SIG-M5 (cell line): ENCODE measurements at regions not wholly inside any gene's neighbourhood (a gene's known extent, or its start where the extent isn't known, plus 50 kb on each side); places are given as distances from the start of the nearest gene placed in this dataset.

ENCODE experiments used
- DNase-seq: peaks from one replicate; lab custom pipeline; 2025; lab: John Stamatoyannopoulos, UW

- DNase-seq = no peak
Measured at GRCh38 chr1:87224201-87224600, 104.5 kb upstream of the LMO4 start.

DNA sequence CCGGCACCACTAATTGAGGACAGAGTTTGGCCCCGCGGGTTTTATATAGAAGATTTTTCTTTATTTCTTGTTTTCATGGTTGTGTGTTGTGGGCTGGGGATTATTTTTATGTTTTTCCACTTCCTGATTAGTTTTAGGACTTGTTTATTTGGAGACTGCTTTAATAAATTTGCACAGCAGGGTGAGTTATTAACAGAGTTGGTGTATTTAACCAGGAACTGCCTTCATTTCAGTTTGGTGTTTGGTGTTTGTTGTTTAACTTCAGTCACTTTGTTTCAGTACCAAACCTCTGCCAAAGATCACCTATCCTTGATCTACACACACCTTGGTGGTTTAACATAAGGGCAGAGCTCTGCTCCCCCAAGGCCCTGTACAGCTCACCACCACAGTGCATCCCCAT is 103.5 kb upstream of the LMO4 start:
- no peak for DNase-seq

- DNase-seq = no peak
Measured at GRCh38 chr1:87226341-87226760, 102.3 kb upstream of the LMO4 start.

GRCh38 chr1:87227651-87228050 is 101.0 kb upstream of the LMO4 start:
- no peak for DNase-seq

DNA sequence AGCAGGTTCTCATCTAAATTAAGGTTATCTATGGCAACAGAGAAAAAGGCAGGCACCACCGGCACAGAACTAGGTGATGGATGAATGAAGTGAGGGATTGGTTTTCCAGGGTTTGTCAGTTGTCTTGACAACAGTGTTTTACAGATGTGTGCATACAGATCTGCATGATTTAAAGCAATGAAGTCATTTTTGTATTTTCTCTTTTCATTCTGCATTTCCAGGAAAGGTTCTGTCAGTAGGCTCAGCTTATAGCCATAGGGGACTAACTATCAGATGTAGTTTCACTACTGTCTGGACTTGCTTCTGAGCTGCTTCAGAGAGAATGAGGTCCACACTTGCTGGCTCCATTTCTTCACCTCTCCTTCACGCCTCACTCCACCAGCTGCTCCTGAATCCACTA is 98.2 kb upstream of the LMO4 start:
- no peak for DNase-seq

DNA sequence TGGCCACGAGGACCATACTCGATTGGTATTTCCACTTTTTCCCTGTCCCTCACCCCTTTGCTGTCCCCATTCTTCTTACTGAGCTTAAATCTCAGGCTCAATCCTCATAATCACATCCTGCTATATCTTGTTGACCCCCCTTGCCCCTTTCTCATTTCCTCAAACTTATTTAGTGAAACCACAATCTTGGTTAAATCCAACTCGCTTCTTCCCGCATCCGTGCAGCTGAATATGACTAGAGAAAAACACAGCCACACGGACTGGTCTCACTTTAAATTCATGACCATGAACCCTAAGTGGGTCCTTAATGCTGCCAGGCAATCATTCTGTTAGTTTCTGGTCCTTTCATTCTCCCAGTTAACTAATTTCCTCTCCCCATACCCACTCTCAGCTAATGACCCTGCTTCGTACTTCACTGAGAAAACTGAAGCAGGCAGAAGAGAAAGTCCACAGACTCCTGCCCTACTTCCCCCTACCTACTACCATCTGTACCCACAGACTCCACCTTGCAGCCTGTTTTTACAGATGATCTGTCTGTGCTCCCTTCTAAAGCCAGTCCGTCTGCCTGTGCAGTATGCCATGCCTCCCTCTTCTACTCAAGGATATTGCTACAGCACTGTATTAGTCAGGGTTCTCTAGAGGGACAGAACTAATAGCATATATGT is 96.8 kb upstream of the LMO4 start:
- no peak for DNase-seq

DNA sequence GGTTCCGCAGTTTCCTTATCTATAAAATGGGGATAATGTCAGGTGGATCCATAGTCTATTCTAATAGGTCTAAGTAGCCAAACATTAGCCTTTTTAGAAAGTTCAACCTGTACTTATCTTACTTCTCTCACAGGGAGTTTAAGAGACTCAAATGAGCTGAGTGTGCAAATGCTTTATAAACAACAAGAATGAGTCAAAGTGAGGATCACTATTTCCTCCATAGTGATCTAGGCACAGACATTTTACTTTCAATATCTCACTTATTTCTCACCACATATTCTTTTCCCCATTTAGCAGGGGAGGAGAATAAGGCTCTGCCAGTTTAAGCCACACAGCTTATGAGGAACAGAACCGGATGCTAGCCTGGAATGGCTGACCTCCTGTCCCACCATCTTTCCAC is 92.1 kb upstream of the LMO4 start:
- DNase-seq = no peak

DNA sequence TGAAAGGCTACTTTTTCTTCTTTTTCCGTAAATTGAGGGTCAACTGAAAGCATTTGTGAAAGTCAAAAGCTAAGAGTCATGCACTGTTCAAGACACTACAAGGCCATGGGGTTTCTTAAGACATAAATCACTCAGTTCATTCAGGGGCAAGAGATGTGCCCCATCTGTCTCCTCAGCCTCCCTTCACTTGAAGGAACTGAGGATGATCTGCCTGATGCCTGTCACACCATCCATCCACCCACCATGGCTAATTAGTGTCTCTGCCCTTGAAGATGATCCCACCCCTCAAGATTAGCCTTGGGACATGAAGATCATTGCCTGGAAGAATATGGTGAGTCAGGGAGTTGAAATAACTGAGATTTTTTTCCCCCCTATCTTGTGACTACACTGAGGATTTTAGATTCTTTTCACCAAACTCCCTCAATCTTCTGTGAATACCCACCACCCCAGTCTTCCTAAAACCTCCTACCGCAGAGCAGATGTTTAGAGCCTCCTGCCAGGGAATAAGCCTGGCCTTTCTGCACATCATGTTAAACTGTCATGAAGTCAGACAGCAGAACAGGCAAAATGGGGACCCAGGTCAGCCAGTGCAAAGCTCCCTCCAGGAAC is 88.6 kb upstream of the LMO4 start:
- no peak for DNase-seq

GRCh38 chr1:87240661-87241285 is 87.9 kb upstream of the LMO4 start:
- DNase-seq = no peak

GRCh38 chr1:87242445-87243185 is 86.1 kb upstream of the LMO4 start:
- DNase-seq = no peak

DNA sequence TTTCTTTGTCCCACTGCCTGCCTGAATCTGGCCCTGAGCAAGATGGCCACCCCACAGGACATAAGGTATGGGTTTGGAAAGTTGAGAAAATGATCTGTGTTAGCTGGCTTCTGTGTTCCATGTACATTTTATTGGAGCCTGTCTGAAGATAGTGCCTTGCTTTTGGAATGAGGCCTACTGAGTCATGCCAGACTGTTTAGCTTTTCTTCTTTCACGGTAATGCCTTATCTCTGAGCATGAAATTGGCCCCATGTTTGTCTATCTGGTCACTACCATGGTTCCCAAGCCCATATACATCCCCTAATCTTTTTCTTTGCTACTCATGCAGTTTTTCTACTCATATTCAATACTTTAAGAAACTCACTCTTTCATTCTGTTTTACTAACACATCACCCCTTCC is 85.1 kb upstream of the LMO4 start:
- no peak for DNase-seq

GRCh38 chr1:87246436-87246835 is 82.2 kb upstream of the LMO4 start:
- no peak for DNase-seq

DNA sequence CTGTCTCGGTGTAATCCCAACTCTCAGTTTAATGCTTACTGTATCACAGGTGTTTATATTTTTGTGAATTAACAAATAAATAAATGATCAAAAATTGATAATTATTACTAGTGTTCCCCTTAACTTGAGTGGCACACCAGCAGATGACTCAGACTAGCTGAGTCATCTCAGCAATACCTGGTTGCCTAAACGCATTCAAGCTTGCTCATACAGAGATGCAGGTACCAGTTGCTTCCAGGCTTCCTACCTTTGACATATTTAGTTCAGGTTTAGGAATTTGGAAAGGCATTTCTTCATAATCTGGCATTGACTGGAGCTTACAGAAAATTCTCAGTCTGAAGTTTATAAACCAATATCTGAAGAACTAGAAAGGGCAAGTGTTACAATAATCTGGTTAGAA is 78.9 kb upstream of the LMO4 start:
- no peak for DNase-seq

DNA sequence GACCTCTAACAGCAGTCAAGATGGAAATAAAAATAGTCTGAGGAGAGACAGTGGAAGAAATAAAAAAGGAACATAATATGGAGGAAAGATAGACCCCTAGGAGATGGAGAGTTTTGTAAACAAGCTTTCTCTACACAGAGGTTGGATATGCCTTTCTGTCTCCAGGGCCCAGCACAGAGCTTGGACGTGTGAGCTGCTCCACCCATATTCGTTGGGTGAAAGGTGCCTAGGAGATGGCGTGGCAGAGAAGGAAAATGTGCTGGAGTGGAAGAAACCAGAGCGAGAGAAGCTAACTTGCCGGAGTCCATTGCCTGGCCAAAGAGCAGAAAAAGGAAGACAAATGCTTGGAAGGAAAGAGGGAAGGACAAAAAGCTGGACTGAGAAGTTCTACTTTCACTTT is 78.3 kb upstream of the LMO4 start:
- DNase-seq = no peak

- DNase-seq = no peak
Measured at GRCh38 chr1:87252406-87252805, 76.3 kb upstream of the LMO4 start.

- no peak for DNase-seq
Measured at GRCh38 chr1:87262688-87263087, 66.0 kb upstream of the LMO4 start.

GRCh38 chr1:87263281-87263680 is 65.4 kb upstream of the LMO4 start:
- no peak for DNase-seq

DNA sequence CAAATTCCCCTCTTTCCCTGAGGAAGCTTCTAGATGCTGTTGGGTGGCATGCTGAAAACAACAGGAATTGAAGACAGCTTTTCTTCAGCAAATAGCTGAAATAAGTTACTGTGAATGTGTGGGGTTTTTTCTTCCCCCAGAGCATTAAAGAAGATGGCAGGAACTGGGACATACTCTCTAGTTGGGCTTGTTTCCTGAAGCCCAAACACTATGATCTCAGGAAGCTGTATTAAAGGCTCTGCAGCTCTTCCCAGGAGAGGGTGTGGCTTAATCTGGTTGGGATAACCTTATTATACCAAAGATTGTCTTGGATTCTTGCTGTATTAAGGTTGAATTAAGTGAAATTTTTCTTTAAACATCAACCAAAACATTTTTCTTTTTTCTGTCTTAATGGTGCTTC is 64.9 kb upstream of the LMO4 start:
- no peak for DNase-seq

DNA sequence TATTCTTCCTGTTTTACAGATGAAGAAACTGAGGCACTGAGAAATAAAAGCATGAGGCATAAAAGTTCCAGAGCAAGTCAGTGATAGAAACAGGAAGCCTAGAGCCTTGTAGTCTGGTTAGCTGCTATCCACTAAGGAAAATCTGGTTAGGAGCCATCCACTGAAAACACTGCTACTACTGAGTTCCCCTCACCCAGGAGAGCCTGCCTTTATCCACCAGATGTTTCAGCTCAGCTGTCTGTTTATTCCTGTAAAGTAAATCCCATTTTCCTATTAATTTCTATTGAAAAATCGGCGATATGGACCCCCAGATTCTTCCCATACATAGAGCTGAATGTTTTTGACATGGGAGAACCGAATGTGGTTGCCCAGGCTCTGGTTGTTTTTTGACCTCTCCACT is 63.7 kb upstream of the LMO4 start:
- no peak for DNase-seq

GRCh38 chr1:87265786-87266185 is 62.9 kb upstream of the LMO4 start:
- no peak for DNase-seq

DNA sequence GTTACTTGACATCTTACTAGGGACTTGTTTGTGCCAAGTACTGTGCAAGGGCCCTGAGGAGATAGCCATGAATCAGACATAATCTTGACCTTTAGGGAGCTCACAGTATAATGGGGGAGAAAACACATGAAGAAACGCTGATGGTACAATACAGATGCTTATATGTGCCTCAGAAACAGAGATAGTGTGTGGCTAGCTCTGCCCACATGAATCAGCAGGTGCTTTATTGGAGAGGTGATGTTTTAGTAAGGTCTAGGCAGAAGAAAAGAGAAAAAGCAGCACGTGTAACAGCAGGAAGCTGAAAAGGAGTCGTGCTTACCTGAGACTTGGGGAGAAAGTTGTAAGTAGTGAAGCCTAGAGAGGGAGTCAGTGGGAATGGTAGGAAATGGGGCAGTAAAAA is 60.6 kb upstream of the LMO4 start:
- DNase-seq = no peak

DNA sequence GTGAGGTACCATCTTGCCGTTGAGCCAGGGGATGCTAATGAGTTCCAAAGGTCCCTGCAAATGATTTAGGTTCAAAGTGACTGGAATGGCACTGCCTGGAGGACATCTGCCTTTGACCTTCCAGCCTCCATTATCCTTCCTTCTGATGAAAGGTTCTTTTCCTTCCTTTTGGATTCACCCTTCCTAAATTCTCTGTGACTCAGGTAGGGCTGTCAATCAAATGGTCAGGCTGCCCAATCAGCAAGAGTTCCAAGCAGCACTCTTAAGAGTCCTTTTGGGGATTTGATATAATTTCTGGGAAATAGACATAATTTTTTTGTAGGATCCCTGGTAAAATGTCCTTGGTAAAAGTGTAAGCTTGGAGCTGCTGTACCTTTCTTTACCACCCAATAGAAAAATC is 58.8 kb upstream of the LMO4 start:
- no peak for DNase-seq

- DNase-seq = no peak
Measured at GRCh38 chr1:87273291-87273690, 55.4 kb upstream of the LMO4 start.
